ENCODE measurements at regions not wholly inside any gene's neighbourhood (a gene's known extent, or its start where the extent isn't known, plus 50 kb on each side); places are given as distances from the start of the nearest gene placed in this dataset.

DNA sequence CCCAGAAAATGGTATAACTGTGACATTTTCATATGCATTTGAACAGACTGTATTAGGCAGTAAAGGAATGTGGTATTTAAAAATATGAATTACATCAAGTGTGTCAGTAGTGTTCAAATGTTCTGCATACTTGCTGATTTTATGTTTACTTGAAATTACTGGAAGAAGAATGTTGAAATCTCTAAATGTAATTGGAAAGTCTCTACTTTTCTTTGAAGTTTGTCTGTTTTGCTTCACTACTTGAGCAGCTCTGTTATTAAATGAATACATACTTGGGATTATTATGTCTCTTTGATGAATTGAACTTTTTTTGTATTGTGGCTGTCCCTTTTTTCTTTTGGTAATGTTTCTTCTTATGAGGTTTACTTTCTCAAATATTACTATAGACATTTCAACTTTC, 205.6 kb downstream of the TAF11L14 start:
- no peaks in the 10 kb centered on the region for H4K20me1 ChIP-seq (ENCODE audit: control insufficient read depth, insufficient read depth, insufficient read length)
- H3K79me1 ChIP-seq (ENCODE audit: insufficient read depth, low read depth, low read length, poor library complexity, severe bottlenecking) = no peaks in the 10 kb centered on the region
- H2AK5ac ChIP-seq (ENCODE audit: insufficient read length, low read length) = no peak overlapping the region
- H3K27me3 ChIP-seq (ENCODE audit: insufficient read depth, low read length) = no peaks in the 10 kb centered on the region
- H4K8ac ChIP-seq (replicated peaks; ENCODE audit: insufficient read length, low read depth, low read length) = no peak overlapping the region
- Mint-ChIP-seq H3K9me3 (peaks cover 11 to 18% of the 10 kb centered on the region in 2 experiments; a peak in 4 of 5 replicates), H3K4me1 (peaks cover 0 to 4% of the 10 kb centered on the region in 2 experiments; a peak in 1 of 4 replicates), H3K36me3 (ENCODE audit: insufficient read depth in 1 of 3, low read depth in 3 of 3) (peaks cover 0 to 15% (median 0%) of the 10 kb centered on the region in 3 experiments; a peak in 2 of 7 replicates), H3K4me3 (no peak overlapping the region), H3K27me3 (ENCODE audit: low read depth) (no peaks in the 10 kb centered on the region; the same call in none of the 2 replicates), H3K27ac (no peak overlapping the region)
- H2BK12ac ChIP-seq (ENCODE audit: insufficient read length, low read depth, low read length) = no peak overlapping the region
- no peak overlapping the region for H3K27ac ChIP-seq (ENCODE audit: insufficient read length, low read depth, low read length)
- H3T11ph ChIP-seq (ENCODE audit: low read length) = no peak overlapping the region
- H3K4me1 ChIP-seq (ENCODE audit: insufficient read depth, low read length) = no peaks in the 10 kb centered on the region
- H4K5ac ChIP-seq (ENCODE audit: insufficient read length, low read depth, low read length) = no peak overlapping the region
- no peak overlapping the region for H4K91ac ChIP-seq (ENCODE audit: insufficient read length, low read depth, low read length)
- no peak overlapping the region for H2BK20ac ChIP-seq (ENCODE audit: low read depth, low read length, poor library complexity, severe bottlenecking)
- H3K23ac ChIP-seq (ENCODE audit: insufficient read length, low read depth, low read length) = no peak overlapping the region
- no peaks in the 10 kb centered on the region for H3K79me2 ChIP-seq (ENCODE audit: insufficient read depth, low read length)
- no peak overlapping the region for H3K14ac ChIP-seq (ENCODE audit: insufficient read depth, low read length)
- DNase-seq = no peak
- no peak overlapping the region for H3K4ac ChIP-seq (ENCODE audit: low read depth, low read length)
- no peak overlapping the region for H3K18ac ChIP-seq (ENCODE audit: insufficient read length, low read depth, low read length)
- no peak overlapping the region for H2BK5ac ChIP-seq (ENCODE audit: insufficient read length, low read length)
- H3K9me3 ChIP-seq (ENCODE audit: control insufficient read depth, low read depth, low read length) = no peaks in the 10 kb centered on the region
- TF ChIP-seq CTCF (conservative IDR thresholded peaks at IDR 0.05) = no peak
- no peaks in the 10 kb centered on the region for H3K23me2 ChIP-seq (ENCODE audit: insufficient read length, low read depth, low read length, poor library complexity, severe bottlenecking)
- no peak overlapping the region for H2BK15ac ChIP-seq (ENCODE audit: low read depth, low read length)
- H2BK120ac ChIP-seq (ENCODE audit: low read depth, low read length, poor library complexity, severe bottlenecking) = no peak overlapping the region
- no peak overlapping the region for H3K9ac ChIP-seq (ENCODE audit: extremely low read depth, insufficient read length, low read length)
- no peak overlapping the region for H3K56ac ChIP-seq (ENCODE audit: insufficient read length, low read depth, low read length)
- H3K4me2 ChIP-seq (ENCODE audit: insufficient read depth, insufficient read length, low read length) = no peak overlapping the region
- no peak overlapping the region for H2AFZ ChIP-seq (ENCODE audit: low read length)

All from H9 (cell line).